GM18511 (cell line): ENCODE measurements at regions not wholly inside any gene's neighbourhood (a gene's known extent, or its start where the extent isn't known, plus 50 kb on each side); places are given as distances from the start of the nearest gene placed in this dataset.
"Not testable (repeated sequence)": the region's sequence is repeated elsewhere in the genome, so short reads cannot be mapped to it uniquely, and the experiment has no call there.

Experiments used
- ATAC-seq: cut with Tn5 transposase; IDR thresholded peaks from one replicate; pipeline ENCODE4 v1.9.1; 2021; ENCODE audit warnings: mild to moderate bottlenecking, moderate library complexity; ENCODE audit not compliant: unreplicated experiment

DNA sequence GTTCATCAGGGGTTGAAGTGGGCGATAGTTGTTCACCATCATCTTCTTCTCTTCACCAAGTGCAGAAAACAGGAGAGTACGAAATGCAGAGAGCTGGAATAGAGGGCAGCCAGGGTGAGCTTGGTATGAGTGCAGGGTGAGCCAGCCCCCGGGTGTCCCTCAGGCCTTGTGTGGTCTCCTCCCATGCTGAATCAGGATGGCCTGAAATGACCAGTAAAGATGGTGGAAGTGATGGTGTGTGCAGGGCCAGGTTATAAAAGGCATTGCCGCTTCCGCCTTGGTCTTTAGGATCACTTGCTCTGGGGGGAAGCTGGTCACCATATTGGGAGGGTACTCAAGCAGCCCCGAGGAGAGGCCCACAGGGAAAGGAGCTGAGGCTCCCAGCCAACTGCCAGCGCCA is 66.4 kb upstream of the METTL9 start:
- ATAC-seq = not testable (repeated sequence)

DNA sequence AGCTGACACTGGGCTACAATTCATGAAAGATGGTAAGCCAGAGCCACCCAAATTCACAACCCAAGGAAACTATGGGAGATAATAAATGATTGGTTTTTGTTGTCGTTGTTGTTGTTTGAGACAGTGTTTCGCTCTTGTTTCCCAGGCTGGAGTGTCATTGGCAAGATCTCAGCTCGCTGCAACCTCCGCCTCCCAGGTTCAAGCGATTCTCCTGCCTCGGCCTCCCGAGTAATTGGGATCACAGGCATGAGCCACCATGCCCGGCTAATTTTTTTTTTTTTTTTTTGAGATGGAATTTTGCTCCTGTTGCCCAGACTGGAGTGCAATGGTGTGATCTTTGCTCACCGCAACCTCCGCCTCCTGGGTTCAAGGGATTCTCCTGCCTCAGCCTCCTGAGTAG is 65.9 kb upstream of the METTL9 start:
- not testable (repeated sequence) for ATAC-seq

DNA sequence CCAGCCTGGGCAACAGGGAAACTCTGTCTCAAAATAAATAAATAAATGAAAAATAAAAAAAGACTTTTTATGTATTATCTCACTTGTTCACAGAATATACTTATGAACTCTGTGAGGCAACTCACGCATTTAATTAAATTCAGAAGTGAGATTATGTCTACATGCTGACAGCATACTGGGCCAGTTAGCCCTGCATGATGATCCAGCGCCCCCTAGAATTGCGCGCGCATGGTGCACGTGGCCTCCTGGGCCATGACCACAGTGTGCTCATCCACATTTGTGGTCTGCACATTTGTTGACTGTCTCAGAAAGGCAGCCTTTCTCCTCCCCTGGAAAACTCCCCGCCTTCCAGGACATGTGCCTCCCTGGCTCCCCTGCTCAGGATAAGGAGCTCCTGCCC is 64.8 kb upstream of the METTL9 start:
- not testable (repeated sequence) for ATAC-seq

DNA sequence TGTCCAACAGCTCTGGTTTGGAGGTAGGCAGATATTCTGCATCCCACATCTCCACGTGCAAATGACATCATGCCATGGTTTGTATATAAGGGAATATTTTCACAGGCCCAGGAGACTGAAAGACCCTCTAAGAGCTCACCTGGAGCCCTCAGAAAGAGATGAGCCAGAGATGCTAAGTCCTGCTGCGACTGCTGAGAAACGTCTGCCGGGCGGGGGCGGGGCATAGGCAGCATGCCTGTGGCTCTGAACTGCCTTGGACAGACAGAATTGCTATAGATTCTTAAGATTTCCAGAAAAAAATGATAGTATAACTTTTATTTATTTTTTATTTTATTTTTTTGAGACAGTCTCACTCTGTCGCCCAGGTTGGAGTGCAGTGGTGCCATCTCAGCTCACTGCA is 64.2 kb upstream of the METTL9 start:
- ATAC-seq = not testable (repeated sequence)

DNA sequence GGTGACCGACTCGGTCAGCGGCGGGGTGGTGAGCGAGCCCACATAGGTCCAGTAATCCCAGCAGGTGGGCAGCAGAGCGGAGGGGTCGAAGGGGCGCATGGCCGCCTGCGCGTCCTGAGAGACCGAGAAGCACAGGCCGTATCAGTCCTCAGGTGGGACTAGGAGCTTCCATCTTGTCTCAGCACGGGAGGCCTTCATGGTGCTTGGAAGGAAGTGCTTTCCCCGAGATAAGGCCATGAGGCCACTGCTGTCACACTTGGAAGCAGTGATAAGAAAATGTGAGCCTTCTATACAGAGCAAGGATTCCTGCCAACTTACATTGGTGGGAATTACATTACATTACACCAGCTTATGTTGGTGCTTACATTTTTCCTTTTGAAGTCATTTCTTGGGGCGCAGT is 62.6 kb upstream of the METTL9 start:
- ATAC-seq = not testable (repeated sequence)

DNA sequence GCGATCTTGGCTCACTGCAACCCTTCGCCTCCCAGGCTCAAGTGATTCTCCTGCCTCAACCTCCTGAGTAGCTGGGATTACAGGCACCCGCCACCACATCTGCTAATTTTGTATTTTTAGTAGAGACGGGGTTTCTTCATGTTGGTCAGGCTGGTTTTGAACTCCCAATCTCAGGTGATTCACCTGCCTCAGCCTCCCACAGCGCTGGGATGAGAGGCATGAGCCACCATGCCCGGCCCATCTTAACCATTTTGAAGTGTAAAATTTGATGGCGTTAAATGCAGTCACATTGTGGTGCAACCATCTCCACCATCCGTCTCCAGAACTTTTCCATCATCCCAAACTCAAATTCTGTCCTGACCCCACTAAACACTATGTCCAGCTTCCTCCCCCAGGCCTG is 61.8 kb upstream of the METTL9 start:
- not testable (repeated sequence) for ATAC-seq

DNA sequence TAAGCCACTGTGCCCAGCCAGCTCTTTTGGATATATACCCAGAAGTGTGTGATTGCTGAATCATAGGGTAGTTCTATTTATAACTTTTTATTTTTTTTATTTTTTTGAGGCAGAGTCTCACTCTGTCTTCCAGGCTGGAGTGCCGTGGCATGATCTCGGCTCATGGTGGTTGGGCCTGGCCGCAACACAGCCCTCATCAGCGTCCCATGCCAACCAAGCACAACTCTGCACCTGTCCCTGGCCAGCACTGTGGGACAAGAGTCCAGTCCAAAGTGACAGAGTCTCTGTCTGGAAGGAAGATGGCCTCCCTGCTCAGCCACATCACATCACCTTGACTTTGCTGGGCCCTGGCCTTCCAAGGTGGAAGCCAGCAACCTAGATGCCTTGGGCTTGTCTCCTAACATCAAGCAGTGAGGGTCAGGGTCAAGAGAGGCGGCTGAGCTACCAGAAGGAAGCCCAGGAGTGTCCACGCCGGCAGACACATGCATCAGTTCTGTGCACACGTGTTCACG is 60.2 kb upstream of the METTL9 start:
- ATAC-seq = not testable (repeated sequence)

DNA sequence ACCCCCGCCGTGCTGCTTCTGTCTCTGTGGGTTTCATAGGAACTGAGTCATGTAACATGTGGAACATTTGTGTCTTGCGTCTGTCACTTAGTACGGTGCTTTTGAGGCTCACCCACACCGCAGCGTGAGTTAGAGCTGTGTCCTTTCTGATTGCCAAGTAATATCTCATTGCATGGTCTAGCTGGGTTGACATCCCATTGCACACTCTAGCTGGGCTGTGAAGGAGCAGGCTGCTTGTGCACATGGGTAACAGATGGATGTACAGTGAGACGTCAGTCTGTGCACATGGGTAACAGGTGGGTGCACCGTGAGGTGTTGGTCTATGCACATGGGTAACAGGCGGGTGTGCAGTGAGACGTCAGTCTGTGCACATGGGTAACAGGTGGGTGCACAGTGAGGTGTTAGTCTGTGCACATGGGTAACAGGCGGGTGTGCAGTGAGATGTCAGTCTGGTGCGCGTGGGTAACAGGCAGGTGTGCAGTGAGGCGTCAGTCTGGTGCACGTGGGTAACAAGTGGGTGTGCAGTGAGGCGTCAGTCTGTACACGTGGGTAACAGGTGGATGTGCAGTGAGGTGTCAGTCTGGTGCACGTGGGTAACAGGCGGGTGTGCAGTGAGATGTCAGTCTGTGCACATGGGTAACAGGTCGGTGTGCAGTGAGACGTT is 58.5 kb upstream of the METTL9 start:
- peak; percentile 76 for ATAC-seq

DNA sequence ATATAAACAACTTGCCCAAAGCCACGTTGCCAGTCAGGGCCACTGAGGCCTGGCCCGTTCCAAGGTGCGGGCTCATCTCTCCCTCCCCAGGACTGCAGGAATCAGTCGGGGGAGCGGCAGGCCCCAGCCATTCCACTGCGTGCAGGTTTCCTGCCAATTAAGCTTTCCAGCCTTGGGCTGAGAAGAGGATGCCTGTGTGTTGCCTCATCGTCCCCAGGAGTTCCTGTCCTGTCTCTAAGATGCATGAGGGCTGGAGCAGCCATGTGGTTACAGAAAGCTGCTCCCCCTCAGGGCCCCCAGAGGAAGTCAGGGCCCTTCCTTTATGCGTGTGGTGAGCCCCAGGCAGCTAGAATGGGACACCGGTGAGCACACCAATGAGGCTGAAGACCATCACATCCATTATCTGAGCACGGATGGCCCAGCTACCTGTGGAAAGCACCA is 57.7 kb upstream of the METTL9 start:
- peak; percentile 49 for ATAC-seq

DNA sequence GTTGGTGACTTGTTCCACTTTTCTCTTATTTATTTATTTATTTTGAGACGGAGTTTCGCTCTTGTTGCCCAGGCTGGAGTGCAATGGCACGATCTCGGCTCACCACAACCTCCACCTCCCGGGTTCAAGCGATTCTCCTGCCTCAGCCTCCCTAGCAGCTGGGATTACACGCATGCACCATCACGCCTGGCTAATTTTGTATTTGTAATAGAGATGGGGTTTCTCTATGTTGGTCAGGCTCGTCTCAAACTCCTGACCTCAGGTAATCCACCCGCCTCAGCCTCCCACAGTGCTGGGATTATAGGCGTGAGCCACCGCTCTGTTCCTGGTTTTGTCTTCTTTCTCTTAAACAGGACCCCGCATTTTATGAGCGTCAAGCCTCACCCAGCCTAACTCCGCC is 57.3 kb upstream of the METTL9 start:
- ATAC-seq = not testable (repeated sequence)

DNA sequence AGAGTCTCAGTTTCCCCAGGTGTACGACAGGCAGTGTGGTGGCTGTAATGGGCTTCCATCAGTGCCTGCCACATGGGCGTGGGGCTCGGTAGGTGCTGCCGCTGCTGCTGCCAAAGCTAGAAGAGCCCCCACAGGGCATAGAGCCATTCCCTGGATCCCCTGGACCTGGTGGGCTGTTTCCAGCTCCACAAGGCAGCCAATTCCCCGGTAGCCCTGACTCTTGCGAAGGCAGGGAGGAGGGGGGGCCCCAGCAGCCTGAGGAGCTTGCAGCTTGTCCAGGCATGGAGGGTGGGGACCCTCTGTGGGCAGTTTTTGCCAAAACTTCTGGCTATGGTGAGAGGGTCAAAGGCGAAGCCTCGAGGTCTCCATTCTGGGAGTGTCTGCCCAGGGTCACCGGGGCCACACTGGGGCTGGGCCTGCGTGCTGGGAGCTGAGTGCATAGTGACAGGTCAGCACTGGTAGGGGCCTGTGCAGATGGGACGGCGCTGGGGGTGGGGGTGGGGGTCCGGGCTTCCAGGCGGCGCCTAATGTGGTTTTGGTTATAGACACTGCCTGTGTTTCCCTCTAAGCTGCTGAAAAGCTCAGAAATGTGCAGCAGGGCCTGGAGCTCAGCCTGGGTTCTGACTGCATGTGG is 56.8 kb upstream of the METTL9 start:
- not testable (repeated sequence) for ATAC-seq

DNA sequence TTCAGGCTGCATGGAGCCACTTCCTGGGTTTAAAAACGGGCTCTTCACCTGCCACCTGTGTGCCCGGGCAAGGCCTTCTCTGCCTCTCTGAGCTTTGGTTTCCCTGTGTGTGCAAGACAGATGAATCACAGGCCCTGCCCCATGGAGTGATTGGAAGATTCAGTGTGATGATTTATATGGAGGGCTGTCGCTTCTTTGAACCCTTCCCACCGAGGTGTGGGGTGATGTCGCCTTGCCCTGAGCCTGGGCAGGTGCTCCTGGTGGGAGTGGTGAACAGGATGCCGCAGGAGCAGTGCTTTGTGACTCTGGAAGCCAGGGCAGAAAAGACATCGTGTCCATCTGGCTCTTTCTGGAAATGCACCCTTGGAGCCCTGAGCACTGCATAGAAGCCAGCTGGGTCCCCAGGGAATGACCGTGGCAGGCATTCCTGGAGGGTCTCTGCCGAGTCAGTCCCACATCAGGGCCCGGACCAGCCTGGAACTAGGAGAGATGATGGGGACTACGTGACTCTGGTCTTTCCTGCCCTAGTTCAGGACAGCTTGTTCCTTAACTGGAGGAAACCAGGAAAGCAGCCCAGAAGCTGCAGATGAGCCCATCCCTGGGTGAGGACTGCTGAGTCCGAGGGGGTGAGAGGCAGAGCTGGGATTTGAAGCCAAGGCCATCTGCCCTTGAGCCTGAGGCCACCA is 56.1 kb upstream of the METTL9 start:
- not testable (repeated sequence) for ATAC-seq

DNA sequence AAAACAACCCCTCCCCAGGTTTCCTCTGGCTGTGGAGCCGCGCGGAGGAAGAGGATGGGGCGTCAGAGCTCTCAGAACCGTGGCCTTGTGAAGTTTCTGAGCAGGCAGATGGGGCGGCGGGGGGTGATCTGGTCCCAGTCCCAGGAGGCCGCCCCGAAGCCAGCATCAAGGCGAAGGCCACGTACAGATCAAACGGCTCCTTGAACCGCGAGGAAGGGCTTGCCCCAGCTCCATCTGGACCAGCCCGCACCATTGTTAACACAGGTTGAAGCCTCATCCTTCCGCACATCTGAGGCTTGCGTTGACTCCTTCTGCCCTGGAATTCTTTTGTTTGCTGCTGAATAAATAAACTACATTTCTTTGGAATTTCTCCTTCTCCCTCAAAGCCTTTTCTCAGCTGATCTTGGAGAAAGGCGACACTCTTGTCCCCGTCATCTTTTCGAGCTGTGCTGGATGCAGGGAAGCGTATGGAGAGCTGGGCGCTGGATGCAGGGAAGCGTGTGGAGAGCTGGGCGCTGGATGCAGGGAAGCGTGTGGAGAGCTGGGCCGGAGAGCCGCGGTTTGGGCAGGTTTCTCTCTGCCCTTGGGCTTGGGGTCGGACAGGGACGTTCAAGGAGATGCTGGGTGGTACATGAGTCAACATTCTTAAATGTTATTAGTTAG is 53.6 kb upstream of the METTL9 start:
- not testable (repeated sequence) for ATAC-seq

DNA sequence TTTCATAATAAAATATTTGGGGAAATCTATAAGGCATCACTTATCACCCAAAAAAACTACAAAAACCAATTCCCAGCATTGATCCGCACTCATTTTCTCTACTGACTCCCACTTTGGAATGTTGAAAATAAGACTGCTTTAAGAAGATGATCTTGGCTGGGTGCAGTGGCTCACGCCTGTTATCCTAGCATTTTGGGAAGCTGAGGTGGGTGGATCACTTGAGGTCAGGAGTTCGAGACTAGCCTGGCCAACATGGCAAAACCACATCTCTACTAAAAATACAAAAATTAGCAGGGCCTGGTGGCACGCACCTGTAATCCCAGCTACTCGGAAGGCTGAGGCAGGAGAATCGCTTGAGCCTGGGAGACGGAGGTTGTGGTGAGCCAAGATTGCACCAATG is 50.0 kb upstream of the METTL9 start:
- ATAC-seq = not testable (repeated sequence)
